Nephron progenitor cell (in vitro differentiated cells): ENCODE measurements at regions not wholly inside any gene's neighbourhood (a gene's known extent, or its start where the extent isn't known, plus 50 kb on each side); places are given as distances from the start of the nearest gene placed in this dataset.

Experiments used
- DNase-seq: peaks from one replicate; pipeline ENCODE4 v3.0.0; 2021
- H3K27ac Mint-ChIP-seq: 2 replicates; pipeline ENCODE4 v1.8.0; 2021; ENCODE audit warnings: mild to moderate bottlenecking, moderate library complexity, mixed read lengths
- H3K27me3 Mint-ChIP-seq: 2 replicates; pipeline ENCODE4 v1.8.0; 2021; ENCODE audit warnings: mild to moderate bottlenecking, low read depth, mixed read lengths; ENCODE audit not compliant: poor library complexity
- H3K36me3 Mint-ChIP-seq: 2 replicates; pipeline ENCODE4 v1.8.0; 2021; ENCODE audit warnings: low read depth, mixed read lengths
- H3K4me1 Mint-ChIP-seq: 2 replicates; pipeline ENCODE4 v1.8.0; 2021; ENCODE audit warnings: mixed read lengths
- H3K4me3 Mint-ChIP-seq: 2 replicates; pipeline ENCODE4 v1.8.0; 2021; ENCODE audit warnings: mild to moderate bottlenecking, moderate library complexity, mixed read lengths
- H3K9me3 Mint-ChIP-seq: 2 replicates; pipeline ENCODE4 v1.8.0; 2021; ENCODE audit warnings: mild to moderate bottlenecking, moderate library complexity, mixed read lengths
- TF ChIP-seq, protein P1 (sequence below): fragments of 200-600 bp; sonication (generic); IDR thresholded peaks from 2 replicates; pipeline ENCODE4 v1.5.0; 2021; ENCODE audit warnings: antibody characterized with exemption

DNA sequence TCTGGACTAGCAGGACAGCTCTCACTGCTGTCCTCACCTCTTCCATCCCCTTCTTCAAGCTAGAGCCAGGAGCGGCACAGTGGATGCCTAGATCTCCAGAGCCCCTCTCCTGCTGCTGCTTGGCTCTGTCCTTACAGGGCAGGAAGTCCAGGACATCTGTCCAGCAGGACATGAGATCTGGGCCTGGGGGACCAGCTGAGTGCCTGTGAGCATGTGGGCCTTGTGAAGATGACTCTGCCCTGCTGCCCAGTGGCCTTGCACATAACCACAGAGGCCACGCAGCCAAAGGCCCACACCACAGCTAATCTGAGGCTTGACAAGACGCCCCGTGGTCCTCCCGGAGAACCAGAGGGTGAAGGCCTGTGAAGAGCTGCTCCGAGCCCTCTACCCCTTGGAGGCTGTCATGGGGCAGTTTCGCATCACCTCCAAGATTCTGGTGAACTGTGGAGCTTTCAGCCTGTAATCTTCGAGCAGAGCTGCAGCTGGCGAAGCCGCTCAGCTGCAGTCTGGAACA, 516.7 kb upstream of the HS6ST1 start:
- DNase-seq: no peak
- Mint-ChIP-seq H3K4me3 (no peak overlapping the region), H3K27me3 (peaks cover 11% of the 10 kb centered on the region), H3K36me3 (no peaks in the 10 kb centered on the region), H3K27ac (no peak overlapping the region), H3K4me1 (peaks cover 13% of the 10 kb centered on the region), H3K9me3 (no peaks in the 10 kb centered on the region)
- TF ChIP-seq, protein P1, sequence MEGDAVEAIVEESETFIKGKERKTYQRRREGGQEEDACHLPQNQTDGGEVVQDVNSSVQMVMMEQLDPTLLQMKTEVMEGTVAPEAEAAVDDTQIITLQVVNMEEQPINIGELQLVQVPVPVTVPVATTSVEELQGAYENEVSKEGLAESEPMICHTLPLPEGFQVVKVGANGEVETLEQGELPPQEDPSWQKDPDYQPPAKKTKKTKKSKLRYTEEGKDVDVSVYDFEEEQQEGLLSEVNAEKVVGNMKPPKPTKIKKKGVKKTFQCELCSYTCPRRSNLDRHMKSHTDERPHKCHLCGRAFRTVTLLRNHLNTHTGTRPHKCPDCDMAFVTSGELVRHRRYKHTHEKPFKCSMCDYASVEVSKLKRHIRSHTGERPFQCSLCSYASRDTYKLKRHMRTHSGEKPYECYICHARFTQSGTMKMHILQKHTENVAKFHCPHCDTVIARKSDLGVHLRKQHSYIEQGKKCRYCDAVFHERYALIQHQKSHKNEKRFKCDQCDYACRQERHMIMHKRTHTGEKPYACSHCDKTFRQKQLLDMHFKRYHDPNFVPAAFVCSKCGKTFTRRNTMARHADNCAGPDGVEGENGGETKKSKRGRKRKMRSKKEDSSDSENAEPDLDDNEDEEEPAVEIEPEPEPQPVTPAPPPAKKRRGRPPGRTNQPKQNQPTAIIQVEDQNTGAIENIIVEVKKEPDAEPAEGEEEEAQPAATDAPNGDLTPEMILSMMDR: no peak

DNA sequence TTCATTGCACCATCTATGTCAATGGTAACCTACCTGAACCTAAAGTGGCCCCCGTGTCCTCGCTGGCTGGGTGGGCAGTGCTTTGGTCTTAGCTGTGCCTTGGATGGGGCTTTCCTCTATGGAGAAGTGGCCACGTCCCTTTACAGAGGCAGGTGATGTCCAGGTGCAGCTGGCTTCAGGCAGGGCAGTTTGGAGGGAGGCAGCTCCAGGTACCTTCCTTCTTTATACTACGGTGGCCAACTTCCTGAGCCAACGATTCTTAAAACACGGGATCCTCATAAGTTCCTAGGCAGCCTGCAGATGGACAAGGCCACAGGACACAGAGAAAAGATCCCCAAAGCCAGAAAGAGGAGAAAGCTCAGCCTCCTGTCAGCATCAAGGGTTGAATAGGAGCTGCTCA, 517.3 kb upstream of the HS6ST1 start:
- DNase-seq: no peak
- TF ChIP-seq, protein P1: no peak
- H3K27ac Mint-ChIP-seq: no peak overlapping the region
- H3K4me3 Mint-ChIP-seq: no peak overlapping the region
- H3K36me3 Mint-ChIP-seq: no peaks in the 10 kb centered on the region
- H3K27me3 Mint-ChIP-seq: peaks cover 11% of the 10 kb centered on the region
- H3K9me3 Mint-ChIP-seq: no peaks in the 10 kb centered on the region
- peaks cover 14% of the 10 kb centered on the region for H3K4me1 Mint-ChIP-seq

DNA sequence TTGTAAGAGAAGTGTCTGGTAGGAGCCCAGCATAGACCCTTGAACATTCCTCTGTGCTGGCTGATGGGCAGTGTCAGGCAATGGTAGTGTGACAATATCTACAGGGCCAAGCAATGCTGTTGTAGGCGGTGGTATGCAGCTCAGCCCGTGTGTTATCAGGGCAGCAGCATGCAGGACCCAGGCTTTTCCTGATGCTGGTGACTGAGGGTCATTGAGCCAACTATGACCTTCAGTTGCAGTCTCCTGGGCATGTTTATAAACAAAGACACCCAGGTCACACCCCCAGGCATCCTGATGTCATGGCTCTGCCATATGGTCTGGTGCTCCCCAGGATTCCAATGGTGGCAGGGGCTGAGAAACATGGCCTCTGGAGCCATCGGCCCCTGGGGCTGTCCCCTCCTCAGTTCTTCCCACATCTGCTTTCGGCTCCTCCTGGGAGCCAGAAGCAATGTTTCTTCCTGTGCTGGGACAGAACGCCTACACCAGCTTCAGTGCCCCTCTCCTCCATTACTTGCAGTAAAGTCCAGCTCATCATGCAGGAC, 518.0 kb upstream of the HS6ST1 start:
- no peak overlapping the region for H3K4me3 Mint-ChIP-seq
- no peaks in the 10 kb centered on the region for H3K9me3 Mint-ChIP-seq
- TF ChIP-seq, protein P1: no peak
- H3K27ac Mint-ChIP-seq: no peak overlapping the region
- peaks cover 11% of the 10 kb centered on the region for H3K27me3 Mint-ChIP-seq
- no peak for DNase-seq
- peaks cover 21% of the 10 kb centered on the region for H3K4me1 Mint-ChIP-seq
- no peaks in the 10 kb centered on the region for H3K36me3 Mint-ChIP-seq

- H3K36me3 Mint-ChIP-seq: no peaks in the 10 kb centered on the region
- H3K27me3 Mint-ChIP-seq: no peaks in the 10 kb centered on the region
- DNase-seq: no peak
- H3K27ac Mint-ChIP-seq: no peak overlapping the region
- no peaks in the 10 kb centered on the region for H3K9me3 Mint-ChIP-seq
- TF ChIP-seq, protein P1: no peak
- H3K4me1 Mint-ChIP-seq: peaks cover 17% of the 10 kb centered on the region
- H3K4me3 Mint-ChIP-seq: no peak overlapping the region
Observed at GRCh38 chr2:128838244-128838643, 519.6 kb upstream of the HS6ST1 start.

- H3K27ac Mint-ChIP-seq: no peak overlapping the region
- H3K27me3 Mint-ChIP-seq: peaks cover 4% of the 10 kb centered on the region
- no peaks in the 10 kb centered on the region for H3K36me3 Mint-ChIP-seq
- H3K9me3 Mint-ChIP-seq: peaks cover 4% of the 10 kb centered on the region
- DNase-seq: no peak
- no peak overlapping the region for H3K4me3 Mint-ChIP-seq
- H3K4me1 Mint-ChIP-seq: peaks cover 7% of the 10 kb centered on the region
- TF ChIP-seq, protein P1: no peak
Observed at GRCh38 chr2:128841803-128842202, 523.1 kb upstream of the HS6ST1 start.

DNA sequence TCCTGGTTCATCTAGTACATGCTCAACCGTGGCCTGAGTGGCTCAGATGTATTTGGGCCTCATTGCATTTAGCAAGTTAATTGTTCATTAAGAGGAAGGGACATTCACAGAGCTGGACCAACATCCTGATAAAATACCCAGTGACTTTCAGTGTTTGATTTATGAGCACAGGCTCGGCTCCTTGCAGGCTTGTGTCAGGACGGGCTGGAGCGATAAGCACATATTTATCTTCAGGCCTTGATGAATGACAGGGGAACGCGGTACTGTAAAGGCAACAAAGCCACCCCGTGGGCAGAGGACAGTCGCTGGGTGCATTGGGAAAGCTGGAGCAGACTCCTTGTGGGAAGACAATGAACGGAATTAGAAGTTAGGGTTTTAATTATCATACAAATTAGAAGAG, 548.6 kb upstream of the HS6ST1 start:
- H3K4me3 Mint-ChIP-seq: no peak overlapping the region
- H3K4me1 Mint-ChIP-seq: peaks cover 16% of the 10 kb centered on the region
- no peaks in the 10 kb centered on the region for H3K36me3 Mint-ChIP-seq
- DNase-seq: no peak
- TF ChIP-seq, protein P1: no peak
- peaks cover 8% of the 10 kb centered on the region for H3K9me3 Mint-ChIP-seq
- H3K27me3 Mint-ChIP-seq: no peaks in the 10 kb centered on the region
- H3K27ac Mint-ChIP-seq: no peak overlapping the region
